NCI-H524 treated with DMSO at 0.1 percent for 48 hours (cell line): ENCODE measurements at regions not wholly inside any gene's neighbourhood (a gene's known extent, or its start where the extent isn't known, plus 50 kb on each side); places are given as distances from the start of the nearest gene placed in this dataset.
"Not testable (repeated sequence)": the region's sequence is repeated elsewhere in the genome, so short reads cannot be mapped to it uniquely, and the experiment has no call there.

Experiments used
- DNase-seq: peaks from one replicate; lab custom pipeline; 2025; lab: John Stamatoyannopoulos, UW

DNA sequence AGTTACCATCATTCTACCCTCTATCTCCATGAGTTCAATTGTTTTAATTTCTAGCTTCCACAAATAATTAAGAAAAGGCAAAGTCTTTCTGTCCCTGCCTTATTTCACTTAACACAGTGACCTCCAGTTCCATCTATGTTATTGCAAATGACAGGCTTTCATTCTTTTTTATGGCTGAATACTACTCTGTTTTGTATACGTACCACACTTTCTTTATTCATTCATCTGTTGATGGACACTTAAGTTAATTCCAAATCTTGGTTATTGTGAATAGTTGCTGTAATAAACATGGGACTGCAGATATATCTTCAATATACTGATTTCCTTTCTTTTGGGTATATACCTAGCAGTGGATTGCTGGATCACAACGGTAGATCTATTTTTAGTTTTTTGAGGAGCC is 314.1 kb downstream of the SV2B start:
- no peak for DNase-seq

DNA sequence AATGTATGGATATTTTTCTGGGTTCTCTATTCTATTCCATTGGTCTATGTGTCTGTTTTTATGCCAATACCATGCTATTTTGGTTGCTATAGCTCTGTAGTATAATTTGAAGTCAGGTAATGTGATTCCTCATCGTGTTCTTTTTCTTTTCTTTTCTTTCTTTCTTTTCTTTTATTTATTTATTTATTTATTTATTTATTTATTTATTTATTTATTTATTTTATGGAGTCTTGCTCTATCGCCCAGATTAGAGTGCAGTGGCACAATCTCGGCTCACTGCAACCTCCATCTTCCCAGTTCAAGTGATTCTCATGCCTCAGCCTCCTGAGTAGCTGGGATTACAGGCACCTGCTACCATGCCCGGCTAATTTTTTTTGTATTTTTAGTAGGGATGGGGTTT is 315.2 kb downstream of the SV2B start:
- DNase-seq: not testable (repeated sequence)

DNA sequence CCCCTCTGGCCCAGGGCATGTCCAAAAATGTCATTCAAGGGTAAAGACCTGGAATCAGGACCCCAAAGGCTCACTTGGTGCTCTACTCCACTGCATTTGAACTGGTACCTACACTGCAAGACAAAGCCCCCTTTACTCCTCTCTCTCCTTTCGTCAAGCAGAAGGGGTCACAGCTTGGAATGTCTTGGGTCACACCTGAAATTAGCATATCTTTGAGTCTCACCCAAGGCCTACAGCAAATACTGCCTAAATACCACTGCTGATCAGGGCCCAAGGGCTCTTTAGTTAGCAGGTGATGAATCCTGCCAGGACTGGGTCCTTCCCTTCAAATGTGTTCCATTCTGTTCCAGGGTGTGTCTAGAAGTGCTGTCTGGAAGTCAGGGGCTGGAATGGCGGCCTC is 320.6 kb downstream of the SV2B start:
- DNase-seq: no peak

DNA sequence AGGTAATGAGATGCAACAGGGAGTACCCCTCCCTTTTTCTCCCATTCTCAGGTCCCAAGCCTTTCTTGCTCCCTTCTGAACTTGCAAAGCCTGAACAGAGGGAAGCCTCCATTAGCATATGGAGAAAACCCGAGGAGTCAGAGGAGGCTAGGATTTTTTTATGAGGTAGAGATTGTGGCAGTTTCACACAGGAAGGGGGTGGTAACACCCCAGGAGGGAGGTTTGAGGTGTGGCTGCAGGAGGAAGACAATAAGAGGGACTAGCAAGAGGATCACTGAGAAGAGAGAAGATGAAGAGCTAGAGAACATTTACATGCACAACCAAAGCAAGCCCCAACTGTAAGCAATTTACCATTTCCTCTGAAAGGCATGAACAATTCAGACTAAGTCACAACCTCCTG is 322.7 kb downstream of the SV2B start:
- no peak for DNase-seq

DNA sequence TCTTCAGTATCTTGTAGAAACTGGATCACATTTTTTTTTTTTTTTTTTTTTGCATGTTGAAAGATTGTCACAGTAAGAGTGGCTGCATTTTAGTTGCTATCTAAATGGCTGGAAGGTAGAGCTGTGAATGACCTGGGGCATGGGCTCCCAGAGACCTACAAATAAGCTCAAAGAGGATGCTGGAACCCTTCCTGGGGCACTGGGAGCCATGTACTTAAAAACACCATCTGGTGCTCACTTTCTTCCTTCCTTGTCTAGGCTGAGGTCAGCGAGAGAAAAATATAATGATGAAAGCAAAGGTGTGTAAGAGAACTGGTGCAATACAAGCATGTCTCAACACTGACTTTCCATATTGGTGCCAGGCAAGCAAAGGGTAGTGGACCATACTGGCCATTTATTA is 323.9 kb downstream of the SV2B start:
- peak; percentile 29 for DNase-seq

DNA sequence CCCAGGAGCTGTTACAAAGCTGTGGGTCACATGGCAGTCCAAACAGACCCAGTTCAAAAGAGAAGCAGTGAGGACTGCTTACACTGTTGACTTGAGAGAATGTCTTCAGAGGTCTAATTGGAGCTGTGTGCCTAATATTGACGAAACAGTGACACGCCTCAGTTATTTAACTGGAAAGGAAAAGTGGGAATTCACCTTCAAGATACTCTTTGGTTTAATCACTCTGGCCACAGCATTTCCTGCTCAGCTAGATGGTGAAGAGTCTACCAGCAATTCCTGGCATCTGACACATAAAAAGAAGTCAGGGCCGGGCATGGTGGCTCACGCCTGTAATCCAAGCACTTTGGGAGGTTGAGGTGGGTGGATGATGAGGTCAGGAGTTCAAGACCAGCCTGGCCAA is 326.4 kb downstream of the SV2B start:
- no peak for DNase-seq

DNA sequence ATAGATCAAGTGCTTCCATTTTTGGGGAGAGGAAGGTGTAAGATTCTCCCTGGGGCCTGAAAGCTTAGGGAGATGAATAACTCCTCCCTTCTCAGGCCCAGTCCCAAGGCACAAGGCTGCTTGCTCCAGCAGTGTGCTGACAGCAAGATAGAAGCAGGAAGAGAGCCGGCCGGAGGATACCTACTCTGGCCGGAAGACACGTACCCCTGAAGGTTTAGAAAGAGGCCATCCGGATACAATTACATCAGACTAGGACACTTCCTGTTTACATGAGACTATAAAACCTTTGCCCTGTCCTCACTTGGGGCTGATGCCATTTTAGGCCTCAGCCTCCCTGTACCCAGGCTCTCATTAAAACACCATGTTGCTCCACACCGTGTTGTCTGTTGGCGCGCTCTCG is 329.9 kb downstream of the SV2B start:
- no peak for DNase-seq

DNA sequence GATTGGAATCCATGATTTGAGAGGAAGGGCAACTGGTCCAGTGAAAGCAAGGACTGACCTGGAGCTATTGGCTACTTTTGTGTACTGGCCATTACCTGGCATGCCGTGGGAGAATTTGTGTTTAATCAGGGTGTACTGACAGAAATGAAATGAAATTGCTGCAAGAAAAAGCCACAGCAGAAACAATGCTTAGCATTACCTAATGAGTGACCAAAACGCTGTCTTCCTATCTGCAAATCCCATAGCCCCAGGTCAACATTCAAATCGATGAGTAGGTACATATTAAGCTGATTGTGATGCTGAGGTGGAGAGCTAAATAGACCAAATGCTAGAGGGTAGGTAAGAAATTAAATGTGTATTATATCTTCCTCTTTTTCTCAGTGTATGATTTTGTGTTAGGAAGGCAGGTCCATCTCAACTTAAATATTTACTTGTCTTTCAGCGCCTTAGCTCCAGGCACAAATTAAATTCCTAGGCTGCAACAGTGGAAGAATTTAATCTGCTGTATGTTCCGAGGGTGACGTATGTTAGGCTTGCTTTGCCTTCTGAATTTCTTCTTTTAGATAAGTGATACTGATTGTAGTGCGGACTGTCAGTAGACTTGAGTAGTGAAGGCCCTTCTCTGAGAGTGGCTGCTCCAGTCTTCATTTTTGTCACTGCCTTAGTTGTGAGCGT is 331.1 kb downstream of the SV2B start:
- DNase-seq: no peak

DNA sequence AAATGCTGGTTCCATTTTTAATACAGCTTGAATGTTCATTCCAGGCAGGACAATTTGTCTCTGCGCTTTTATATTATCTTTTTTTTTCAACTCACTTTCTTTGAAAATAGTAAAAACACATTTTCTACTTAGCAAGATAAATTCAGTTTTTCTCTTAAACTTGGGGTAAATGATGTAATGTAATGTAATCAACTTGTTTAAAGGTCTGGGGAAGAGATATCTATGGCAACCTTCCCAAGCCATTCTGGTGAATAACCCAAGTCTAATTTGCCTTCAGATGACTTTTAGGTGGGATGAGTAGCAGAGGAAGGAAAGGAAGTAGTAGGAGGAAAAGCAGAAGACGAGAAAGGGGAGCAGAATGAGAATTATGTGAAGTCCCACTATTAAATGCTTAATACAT is 335.1 kb downstream of the SV2B start:
- no peak for DNase-seq

DNA sequence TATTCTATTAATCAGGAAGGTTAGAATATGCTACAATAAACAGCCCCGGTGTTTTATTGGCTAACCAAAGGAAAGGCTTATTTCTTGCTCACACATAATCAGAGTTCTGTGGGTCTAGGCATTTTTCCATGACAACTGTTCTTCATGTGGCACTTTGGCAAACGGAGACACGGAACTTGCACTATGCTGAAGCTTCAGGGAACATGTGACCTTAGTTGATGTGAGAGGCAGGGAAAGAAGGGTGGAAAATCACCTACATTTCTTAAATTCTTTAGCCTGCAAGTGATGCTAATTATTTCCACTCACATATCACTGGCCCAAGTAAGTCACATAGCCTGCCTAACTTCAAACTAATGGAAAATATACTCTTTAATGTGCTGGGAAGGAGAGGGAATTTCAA is 344.6 kb downstream of the SV2B start:
- DNase-seq: no peak

DNA sequence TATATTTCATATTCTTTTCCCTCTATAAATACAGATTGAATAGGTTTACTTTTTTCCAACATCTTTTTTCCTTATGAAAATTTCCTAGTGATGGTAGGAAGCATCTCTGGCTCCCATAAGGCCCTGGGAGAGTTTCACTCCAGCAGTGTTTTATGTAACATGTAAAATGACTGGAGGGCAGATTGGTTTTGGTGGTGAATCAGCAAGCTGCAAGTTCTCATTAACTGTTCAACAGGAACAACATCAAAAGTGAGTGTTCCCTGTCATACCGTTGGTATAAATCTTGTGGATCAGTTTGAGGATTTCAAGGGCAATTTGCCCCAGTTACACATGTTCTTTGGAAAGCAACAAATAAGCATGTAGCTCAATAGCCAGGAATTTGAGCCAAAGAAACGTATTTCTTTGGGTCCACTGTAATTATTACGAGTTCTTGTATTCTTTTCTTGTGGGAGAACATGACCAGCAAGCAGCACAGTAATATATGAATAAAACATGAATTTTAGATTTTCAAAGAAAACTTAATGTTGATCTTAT is 345.7 kb downstream of the SV2B start:
- DNase-seq: no peak

DNA sequence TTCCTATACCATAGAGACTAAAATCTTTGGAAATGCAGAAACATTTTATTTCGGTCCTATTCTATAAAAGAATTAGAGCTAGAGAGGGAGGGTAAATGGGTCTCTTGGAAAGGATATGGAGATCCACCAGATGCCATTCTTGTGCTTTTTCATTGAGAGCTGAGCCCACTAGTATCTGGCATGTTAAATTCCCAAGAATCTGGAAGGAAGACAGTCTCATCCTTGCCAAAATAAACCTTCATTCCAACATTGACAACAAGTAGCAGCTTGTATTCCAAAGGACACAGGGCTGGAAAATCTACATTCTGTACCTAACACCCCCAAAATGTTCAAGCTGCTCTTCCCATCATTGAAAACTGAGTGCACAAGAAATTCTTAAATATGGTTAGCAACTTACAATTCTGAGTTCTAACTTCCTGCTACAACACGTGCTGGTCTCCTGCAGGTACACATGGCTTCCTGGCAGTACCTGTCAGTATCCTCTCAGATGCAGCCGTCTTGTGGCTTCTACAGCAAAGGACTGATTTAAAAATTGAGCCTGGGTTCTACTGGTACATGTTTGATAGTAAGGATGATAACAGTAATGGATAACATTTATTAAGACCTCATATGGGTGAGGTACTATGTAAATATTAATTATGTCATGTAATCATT is 348.1 kb downstream of the SV2B start:
- DNase-seq: no peak

DNA sequence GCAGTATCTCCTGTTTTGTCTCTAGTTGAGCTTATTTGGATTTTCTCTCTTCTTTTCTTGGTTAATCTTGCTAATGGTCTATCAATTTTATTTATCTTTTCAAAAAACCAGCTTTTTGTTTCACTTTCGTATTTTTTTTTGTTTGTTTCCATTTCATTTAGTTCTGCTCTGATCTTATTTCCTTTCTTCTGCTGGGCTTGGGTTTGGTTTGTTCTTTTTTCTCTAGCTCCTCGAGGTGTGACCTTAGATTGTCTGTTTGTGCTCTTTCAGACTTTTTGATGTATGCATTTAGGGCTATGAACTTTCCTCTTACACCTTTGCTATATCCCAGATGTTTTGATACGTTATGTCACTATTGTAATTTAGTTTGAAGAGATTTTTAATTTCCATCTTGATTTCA is 353.3 kb downstream of the SV2B start:
- DNase-seq: not testable (repeated sequence)

DNA sequence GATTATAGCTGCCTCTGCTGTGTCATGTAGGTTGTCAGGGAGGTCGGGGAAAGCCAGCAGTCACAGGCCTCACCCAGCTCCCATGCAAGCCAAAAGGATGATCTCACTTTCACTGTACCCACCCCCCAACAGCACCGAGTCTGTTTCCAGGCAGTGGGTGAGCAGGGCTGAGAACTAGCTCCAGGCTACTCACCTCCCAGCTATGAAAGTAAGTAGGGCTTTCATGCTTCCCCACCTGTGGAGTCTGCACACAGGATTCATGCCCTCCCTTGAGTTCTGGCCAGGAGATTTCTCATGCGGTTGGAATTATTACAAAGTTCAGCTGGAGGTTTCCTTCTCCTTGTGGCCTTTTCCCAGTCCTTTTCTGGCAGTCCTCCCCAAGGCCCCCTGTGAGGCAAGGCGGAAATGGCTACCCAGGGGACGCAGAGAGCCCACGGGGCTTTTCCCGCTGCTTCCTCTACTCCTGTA is 356.2 kb downstream of the SV2B start:
- no peak for DNase-seq

DNA sequence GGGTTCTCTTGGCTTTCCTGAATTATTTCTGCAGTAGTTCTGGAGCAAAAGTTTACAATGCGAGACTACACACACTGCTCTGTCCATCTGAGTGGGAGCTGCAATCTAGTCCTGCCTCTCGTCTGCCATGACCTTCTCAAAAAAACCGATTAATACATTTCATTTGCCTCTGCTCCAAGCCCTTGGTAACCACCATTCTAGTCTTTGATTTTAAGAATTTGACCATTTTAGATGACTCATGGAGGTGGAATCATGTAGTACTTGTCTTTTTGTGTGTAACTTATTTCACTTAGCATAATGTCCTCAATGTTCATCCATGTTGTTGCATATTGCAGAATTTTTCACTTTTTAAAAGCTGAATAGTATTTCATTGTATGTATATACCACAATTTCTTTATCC is 356.9 kb downstream of the SV2B start:
- DNase-seq: no peak

DNA sequence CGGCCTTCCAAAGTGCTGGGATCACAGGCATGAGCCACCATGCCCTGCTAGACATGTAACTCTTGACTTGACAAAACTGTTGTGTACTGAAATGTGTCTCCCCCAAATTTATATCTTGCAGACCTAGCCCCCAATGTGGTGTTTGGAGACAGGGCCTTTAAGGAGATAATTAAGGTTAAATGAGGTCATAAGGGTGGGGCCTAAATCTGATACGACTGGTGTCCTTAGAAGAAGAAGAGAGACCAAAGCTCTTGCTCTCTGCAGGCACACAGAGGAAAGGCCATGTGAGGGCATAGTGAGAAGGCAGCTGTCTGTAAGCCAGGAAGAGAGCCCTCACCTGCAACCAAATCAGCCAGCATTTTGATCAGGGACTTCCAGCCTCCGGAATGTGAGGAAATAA is 361.3 kb downstream of the SV2B start:
- no peak for DNase-seq

DNA sequence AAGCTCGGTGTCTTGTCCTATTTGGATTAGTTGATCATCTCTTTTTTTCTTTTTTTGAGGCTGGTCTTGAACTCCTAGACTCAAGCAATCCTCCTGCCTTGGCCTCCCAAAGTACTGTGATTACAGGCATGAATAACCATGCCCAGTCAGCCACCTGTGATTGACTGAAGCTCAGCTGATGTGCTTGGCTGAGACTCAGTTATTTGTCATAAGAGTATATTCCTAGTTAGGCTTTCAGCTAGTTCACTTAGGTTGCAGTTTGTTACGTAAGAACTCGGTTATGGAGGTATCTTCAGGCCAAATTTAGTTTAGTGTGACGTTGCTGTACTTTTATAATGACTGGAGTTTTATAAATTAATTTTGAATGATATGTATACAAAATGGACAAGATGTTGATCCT is 365.0 kb downstream of the SV2B start:
- DNase-seq: no peak

DNA sequence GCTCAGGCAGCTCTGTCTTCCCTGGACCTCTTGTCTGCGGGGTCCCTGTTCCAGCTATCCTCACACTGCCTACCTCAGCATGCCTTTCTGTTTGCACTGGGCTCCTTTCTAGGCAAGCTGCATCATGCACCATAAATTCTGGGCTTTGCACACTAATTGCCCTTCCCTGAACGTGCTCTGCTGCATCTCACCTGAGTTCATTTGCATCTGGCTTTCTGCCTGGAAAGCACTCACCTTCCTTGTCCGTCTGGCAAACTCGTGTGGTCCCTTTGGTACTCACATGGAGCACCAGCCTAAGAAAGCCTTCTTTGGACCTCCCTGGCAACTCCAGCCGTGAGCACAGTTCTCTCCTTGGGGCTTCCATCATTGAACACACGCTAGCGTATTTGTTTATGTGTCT is 365.6 kb downstream of the SV2B start:
- no peak for DNase-seq

DNA sequence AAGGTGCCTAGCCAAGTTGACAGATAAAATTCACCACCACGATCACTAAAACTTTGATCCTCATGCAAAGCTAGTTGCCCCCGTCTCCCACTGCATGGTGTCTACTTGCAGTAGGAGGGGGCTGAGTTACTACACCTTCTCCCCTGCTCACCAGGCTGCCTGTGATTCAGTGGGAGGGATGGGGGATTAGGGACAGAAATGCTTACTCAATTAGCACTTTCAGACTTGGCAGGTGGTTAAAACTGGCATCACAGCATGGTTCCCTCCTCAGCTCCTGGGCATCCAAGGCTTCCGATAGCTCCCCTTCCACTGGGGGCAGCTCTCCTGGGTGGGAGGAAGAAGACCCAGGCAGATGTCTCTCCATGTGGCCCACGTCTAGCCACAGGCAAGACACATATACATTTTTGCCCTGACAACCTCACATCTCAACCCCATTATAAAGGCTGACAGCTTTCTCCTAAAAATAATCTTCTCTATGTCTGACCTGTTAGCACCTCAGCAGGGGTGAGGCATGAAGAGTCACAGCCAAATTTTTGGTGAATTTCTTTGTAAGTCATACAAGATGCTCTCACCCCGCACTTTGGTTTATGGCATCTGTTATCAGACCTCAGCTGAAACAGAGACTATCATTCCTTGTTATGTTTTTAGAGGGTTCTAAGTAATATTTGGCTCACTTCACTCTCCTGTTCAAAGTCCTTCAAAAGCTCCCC is 369.0 kb downstream of the SV2B start:
- peak; percentile 86 for DNase-seq

DNA sequence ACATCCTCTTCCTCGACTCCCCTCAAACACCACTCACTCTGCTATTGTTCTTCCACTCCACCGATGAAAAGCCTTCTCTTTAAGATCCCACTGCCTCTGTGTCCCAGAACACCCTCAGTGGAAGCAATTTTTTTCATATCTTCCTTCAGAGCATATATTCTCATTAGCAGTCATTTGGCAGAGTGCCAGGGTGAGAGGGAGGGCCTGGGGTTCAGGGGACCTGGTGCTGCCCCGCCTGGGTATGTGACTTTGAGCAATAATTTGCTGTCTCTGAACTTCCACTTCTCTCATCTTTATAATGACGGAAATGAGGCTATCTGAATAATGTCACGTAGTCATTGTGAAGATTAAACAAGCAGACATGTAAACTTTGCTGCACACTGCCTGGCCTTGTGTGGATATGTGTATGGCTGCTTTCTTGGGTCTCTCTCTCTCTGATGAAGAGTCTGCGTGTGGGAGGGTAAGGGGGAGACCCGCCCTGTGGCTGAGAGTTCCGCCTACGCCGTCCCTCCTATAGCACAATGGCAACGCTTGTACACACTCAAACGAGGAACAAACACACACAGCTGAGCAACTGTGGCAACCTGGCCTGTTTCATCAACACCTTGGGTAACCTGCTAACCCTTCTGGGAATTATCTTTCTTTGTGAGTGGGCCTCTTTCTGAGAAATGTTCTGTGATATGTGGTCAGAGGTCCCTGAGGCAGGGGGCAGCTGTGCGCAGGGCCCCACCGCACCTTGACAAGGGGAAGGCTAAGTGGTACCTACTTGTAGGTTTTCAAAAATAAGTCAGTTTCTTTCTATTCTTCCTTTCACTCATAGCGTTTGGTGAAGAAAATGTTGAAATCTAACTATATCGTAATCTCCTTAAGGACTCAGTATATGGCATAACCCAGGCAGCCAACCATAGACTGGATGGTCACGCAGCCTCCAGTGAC is 369.8 kb downstream of the SV2B start:
- DNase-seq: no peak

DNA sequence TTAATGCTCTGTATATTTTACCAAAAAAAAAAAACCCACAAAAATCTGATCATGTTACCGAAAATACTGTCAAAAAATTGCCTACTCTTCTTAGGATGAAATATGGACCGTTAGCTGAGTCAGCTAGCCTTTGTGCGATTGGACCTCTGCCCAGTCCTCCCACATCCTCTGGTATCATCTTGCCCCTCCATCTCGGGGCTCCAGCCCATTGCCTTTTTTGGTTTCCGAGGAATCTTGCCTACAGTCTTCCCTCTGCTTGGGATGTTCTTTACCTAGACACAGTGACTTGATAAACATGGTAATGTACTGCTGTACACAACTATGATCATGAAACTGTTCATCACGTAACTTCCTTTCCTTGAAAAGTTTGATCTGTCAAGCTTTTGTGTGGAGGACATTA is 371.4 kb downstream of the SV2B start:
- no peak for DNase-seq

DNA sequence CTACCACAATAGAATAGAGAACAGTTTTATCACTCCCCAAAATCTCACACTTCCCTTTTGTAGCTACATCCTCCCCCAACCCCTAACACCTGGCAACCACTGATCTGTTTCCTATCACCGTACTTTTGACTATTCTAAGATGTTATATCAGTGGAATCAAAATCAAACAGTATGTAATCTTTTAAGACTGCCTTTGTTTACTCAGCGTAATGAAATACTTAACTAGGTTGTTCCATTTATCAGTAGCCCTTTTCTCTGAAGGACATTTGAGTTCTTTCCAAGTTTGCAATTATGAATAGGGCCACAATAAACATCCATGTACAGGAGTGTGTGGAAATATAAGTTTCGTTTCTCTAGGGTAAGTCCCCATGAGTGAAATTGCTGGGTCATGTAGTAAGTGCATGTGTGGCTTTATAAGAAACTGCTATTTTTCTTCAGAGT is 372.3 kb downstream of the SV2B start:
- DNase-seq: no peak
